Mesendoderm (in vitro differentiated cells): ENCODE measurements at regions not wholly inside any gene's neighbourhood (a gene's known extent, or its start where the extent isn't known, plus 50 kb on each side); places are given as distances from the start of the nearest gene placed in this dataset.

Source experiments
- DNase-seq: peaks from one replicate; pipeline ENCODE4 v3.0.0; 2013
- H2AK5ac ChIP-seq: 2 replicates; pipeline ENCODE4 v1.6.1; 2013; ENCODE audit warnings: low read length, inconsistent platforms
- H2BK120ac ChIP-seq: 2 replicates; pipeline ENCODE4 v1.6.1; 2013; ENCODE audit warnings: low read depth, mild to moderate bottlenecking, low read length, moderate library complexity, mixed read lengths
- H2BK15ac ChIP-seq: replicated peaks from 2 replicates; pipeline ENCODE4 v1.6.1; 2013; ENCODE audit warnings: low read depth, mild to moderate bottlenecking, moderate library complexity
- H2BK5ac ChIP-seq: 2 replicates; pipeline ENCODE4 v1.6.1; 2013; ENCODE audit warnings: low read length, inconsistent platforms
- H3K18ac ChIP-seq: 2 replicates; pipeline ENCODE4 v1.6.1; 2013; ENCODE audit warnings: mild to moderate bottlenecking, low read length, mixed read lengths
- H3K23ac ChIP-seq: one replicate; pipeline ENCODE4 v1.6.1; 2013; ENCODE audit warnings: low read length
- H3K27ac ChIP-seq: 2 replicates; pipeline ENCODE4 v1.5.1; 2013; ENCODE audit warnings: low read depth, mild to moderate bottlenecking, inconsistent platforms, low read length, moderate library complexity
- H3K27me3 ChIP-seq: 2 replicates; pipeline ENCODE4 v1.6.1; 2013; ENCODE audit warnings: low read length, control low read depth, mild to moderate bottlenecking, inconsistent platforms; ENCODE audit not compliant: insufficient read depth, poor library complexity
- H3K36me3 ChIP-seq: 2 replicates; pipeline ENCODE4 v1.6.1; 2013; ENCODE audit warnings: low read length, inconsistent platforms; ENCODE audit not compliant: control insufficient read depth, insufficient read depth
- H3K4ac ChIP-seq: one replicate; pipeline ENCODE4 v1.6.1; 2013; ENCODE audit warnings: low read depth, mild to moderate bottlenecking, low read length, moderate library complexity
- H3K4me1 ChIP-seq: 2 replicates; pipeline ENCODE4 v1.6.1; 2013; ENCODE audit warnings: low read depth, low read length, inconsistent platforms; ENCODE audit not compliant: control insufficient read depth
- H3K4me2 ChIP-seq: 2 replicates; pipeline ENCODE4 v1.6.1; 2013; ENCODE audit warnings: low read length
- H3K4me3 ChIP-seq: 2 replicates; pipeline ENCODE4 v1.5.1; 2013; ENCODE audit warnings: mild to moderate bottlenecking, low read length
- H3K56ac ChIP-seq: one replicate; pipeline ENCODE4 v1.6.1; 2013; ENCODE audit warnings: low read length
- H3K79me1 ChIP-seq: 2 replicates; pipeline ENCODE4 v1.6.1; 2013; ENCODE audit warnings: low read length, inconsistent platforms
- H3K79me2 ChIP-seq: 2 replicates; pipeline ENCODE4 v1.6.1; 2013; ENCODE audit warnings: mild to moderate bottlenecking, low read length; ENCODE audit not compliant: control insufficient read depth, insufficient read depth
- H3K9ac ChIP-seq: 2 replicates; pipeline ENCODE4 v1.6.1; 2013; ENCODE audit warnings: low read length, inconsistent platforms
- H4K5ac ChIP-seq: one replicate; pipeline ENCODE4 v1.6.1; 2013; ENCODE audit warnings: low read length
- H4K8ac ChIP-seq: one replicate; pipeline ENCODE4 v1.6.1; 2013; ENCODE audit warnings: low read depth, mild to moderate bottlenecking, control low read depth, low read length, moderate library complexity
- WGBS: extraction: QIAGEN DNeasy Blood & Tissue Kit; methylation state at CpG from one replicate; pipeline ENCODE4 v1.1.7; 2013; ENCODE audit warnings: low lambda C conversion rate, missing lambda C conversion rate; ENCODE audit not compliant: insufficient coverage; ENCODE audit errors: extremely low coverage; 5-methylcytosine and 5-hydroxymethylcytosine counted together

DNA sequence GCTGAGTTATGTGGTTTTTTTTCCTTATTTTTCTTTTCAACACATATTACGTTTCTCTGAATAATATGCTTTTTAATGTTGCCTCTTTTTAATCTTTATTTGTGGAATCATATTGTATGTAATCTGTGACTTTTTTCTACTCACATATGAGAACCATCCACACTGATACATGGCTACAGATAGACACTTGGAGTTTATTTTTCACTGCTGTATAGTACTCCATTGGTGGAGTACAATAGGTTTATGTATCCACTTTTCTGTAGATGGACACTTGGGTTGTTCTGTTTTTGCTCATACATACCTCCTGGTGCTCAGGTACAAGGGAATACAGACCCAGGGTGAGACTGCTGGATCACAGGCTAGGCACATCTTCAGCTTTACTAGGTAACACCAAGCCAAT, 71.5 kb upstream of the ERG start:
- no peak overlapping the region for H2BK120ac ChIP-seq
- no peak overlapping the region for H3K23ac ChIP-seq
- H2BK15ac ChIP-seq: no peak overlapping the region
- no peaks in the 10 kb centered on the region for H3K79me2 ChIP-seq
- H3K56ac ChIP-seq: no peak overlapping the region
- WGBS: no CpG with 5 or more reads among the region's 1 CpG
- DNase-seq: no peak
- no peak overlapping the region for H4K5ac ChIP-seq
- H4K8ac ChIP-seq: no peak overlapping the region
- H3K4me1 ChIP-seq: no peaks in the 10 kb centered on the region
- no peak overlapping the region for H3K27ac ChIP-seq
- no peak overlapping the region for H2BK5ac ChIP-seq
- no peaks in the 10 kb centered on the region for H3K27me3 ChIP-seq
- no peak overlapping the region for H3K4me2 ChIP-seq
- no peaks in the 10 kb centered on the region for H3K36me3 ChIP-seq
- H3K9ac ChIP-seq: no peak overlapping the region
- H3K18ac ChIP-seq: no peak overlapping the region
- no peak overlapping the region for H3K4ac ChIP-seq
- no peaks in the 10 kb centered on the region for H3K79me1 ChIP-seq
- no peak overlapping the region for H3K4me3 ChIP-seq
- no peak overlapping the region for H2AK5ac ChIP-seq

DNA sequence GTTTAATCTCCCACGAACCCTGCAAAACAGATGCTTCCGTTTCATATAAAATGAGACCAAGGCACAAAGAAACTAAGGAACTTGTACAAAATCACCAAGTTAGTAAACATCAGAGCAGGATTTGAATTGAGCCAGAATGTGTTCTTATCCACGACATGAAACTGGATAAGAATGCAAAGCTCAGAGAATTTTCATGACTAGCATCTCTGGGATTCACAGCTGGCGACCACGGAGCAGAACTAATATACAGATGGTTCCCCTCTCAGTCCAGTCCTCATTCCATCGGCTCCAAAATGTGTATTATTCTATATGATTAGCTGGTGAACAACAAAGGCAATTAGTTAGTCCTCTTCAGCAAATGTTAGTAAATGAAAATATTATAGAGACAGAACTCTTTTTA, 72.3 kb upstream of the ERG start:
- Histone ChIP-seq H3K56ac (no peak overlapping the region), H4K5ac (no peak overlapping the region), H4K8ac (no peak overlapping the region), H3K36me3 (no peaks in the 10 kb centered on the region), H3K27ac (no peak overlapping the region), H3K79me1 (no peaks in the 10 kb centered on the region), H2BK5ac (no peak overlapping the region), H2AK5ac (no peak overlapping the region), H3K9ac (no peak overlapping the region), H3K4me1 (no peaks in the 10 kb centered on the region), H2BK15ac (no peak overlapping the region), H3K27me3 (no peaks in the 10 kb centered on the region), H3K79me2 (no peaks in the 10 kb centered on the region), H3K4ac (no peak overlapping the region), H2BK120ac (no peak overlapping the region), H3K18ac (no peak overlapping the region), H3K4me2 (no peak overlapping the region), H3K4me3 (no peak overlapping the region), H3K23ac (no peak overlapping the region)
- no CpG with 5 or more reads among the region's 6 CpGs for WGBS
- no peak for DNase-seq

DNA sequence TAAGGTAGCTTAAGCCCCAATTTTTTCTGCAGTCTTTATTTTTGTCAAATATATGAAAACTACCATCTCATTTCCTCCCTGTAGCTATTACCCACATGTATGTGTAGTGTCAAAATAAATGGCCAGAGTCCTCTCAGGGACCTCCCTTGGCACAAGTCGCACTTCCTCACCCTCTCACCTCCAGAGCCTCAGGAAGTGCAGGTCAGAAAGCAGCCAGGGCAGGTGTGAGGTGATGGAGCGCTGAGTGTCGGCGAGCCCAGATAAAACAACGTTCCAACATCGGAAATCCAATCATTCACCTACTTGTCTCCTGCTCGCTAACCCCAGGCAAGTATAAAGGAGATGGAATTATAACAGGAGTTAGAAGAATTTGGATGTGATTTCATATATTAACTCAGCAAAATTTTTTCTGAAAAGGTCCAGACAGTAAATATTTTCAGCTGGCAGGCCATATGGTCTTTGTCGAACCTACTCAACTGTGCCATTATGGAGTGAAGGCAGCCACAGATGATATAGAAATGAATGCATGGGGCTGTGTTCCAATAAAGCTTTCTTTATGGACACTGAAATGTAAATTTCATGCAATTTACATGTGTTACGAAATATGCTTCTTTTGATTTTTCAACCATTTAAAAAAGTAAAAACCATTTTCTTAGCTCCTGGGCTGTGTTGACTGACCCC, 76.8 kb upstream of the ERG start:
- Histone ChIP-seq H4K8ac (no peak overlapping the region), H2BK120ac (no peak overlapping the region), H2BK5ac (no peak overlapping the region), H3K56ac (no peak overlapping the region), H4K5ac (no peak overlapping the region), H2AK5ac (no peak overlapping the region), H3K36me3 (no peaks in the 10 kb centered on the region), H3K4me2 (no peak overlapping the region), H3K79me1 (no peaks in the 10 kb centered on the region), H2BK15ac (no peak overlapping the region), H3K79me2 (no peaks in the 10 kb centered on the region), H3K27me3 (no peaks in the 10 kb centered on the region), H3K4me1 (no peaks in the 10 kb centered on the region), H3K23ac (no peak overlapping the region), H3K27ac (no peak overlapping the region), H3K4ac (no peak overlapping the region), H3K9ac (no peak overlapping the region), H3K4me3 (no peak overlapping the region), H3K18ac (no peak overlapping the region)
- WGBS: no CpG with 5 or more reads among the region's 9 CpGs
- DNase-seq: no peak

DNA sequence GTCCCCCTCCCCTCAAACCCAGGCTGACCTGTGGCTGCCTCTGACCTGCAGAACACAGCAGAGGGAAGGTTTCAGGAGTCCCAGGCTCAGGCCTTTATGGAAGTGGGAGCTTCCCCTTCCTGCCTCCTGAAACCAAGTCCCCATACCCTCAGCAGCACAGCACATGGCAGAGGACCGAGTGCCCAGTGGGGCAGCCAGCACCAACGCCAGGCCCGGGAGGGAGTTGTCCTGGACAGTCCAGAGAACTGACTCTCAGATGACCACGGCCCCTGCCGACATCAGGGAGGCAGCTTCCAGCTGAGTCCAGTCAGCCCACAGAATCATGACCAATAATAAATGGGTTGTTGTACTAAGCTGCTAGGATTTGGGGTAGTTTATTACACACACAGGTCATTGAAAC, 79.6 kb upstream of the ERG start:
- Histone ChIP-seq H3K4me3 (no peak overlapping the region), H3K9ac (no peak overlapping the region), H3K23ac (no peak overlapping the region), H3K18ac (no peak overlapping the region), H2BK120ac (no peak overlapping the region), H3K4me1 (no peaks in the 10 kb centered on the region), H3K56ac (no peak overlapping the region), H4K5ac (no peak overlapping the region), H3K4ac (no peak overlapping the region), H3K27ac (no peak overlapping the region), H3K4me2 (no peak overlapping the region), H2AK5ac (no peak overlapping the region), H3K36me3 (no peaks in the 10 kb centered on the region), H3K79me2 (no peaks in the 10 kb centered on the region), H4K8ac (no peak overlapping the region), H3K79me1 (no peaks in the 10 kb centered on the region), H2BK15ac (no peak overlapping the region), H2BK5ac (no peak overlapping the region), H3K27me3 (no peaks in the 10 kb centered on the region)
- no CpG with 5 or more reads among the region's 5 CpGs for WGBS
- no peak for DNase-seq

DNA sequence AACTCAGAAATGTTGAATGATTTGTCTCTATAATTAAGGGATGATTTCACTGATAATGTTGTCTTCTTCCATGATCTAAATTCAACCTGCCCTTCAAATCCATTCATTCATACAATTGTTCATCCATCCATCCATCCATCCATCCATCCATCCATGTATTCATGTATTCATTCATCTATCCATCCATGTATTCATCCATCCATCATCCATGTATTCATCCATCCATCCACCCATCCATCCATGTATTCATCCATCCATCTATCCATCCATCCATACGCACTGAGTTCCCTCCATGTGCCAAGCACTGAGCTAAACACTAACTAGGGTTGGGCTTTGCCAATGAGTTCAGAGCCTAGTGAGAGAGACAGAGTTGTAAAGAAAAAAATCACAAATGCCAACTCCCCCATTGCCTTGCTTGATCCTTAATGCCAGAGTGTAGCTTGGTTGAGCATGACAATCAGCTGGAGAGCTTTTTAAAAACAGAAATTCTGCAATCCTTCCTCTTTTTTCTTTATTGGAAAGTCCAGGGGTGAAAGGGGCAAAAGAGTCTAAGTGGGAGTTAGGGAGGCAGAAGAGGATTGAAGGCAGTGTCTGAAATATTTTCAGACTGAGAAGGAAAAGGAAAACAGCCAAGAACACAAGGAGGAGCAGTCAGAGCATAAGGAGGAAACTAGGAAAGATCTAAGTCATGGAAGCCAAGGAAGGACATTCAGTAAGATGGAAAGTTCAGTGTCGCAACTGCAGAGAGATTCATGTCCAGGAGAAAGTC, 92.4 kb upstream of the ERG start:
- no peak overlapping the region for H3K56ac ChIP-seq
- H2BK5ac ChIP-seq: no peak overlapping the region
- H3K79me2 ChIP-seq: no peaks in the 10 kb centered on the region
- H4K5ac ChIP-seq: no peak overlapping the region
- H3K27me3 ChIP-seq: no peaks in the 10 kb centered on the region
- no CpG with 5 or more reads among the region's 2 CpGs for WGBS
- no peaks in the 10 kb centered on the region for H3K4me1 ChIP-seq
- H2BK120ac ChIP-seq: no peak overlapping the region
- no peaks in the 10 kb centered on the region for H3K36me3 ChIP-seq
- no peak overlapping the region for H3K4me3 ChIP-seq
- no peak overlapping the region for H3K4me2 ChIP-seq
- H3K4ac ChIP-seq: no peak overlapping the region
- no peak overlapping the region for H2AK5ac ChIP-seq
- no peak for DNase-seq
- H3K23ac ChIP-seq: no peak overlapping the region
- no peak overlapping the region for H4K8ac ChIP-seq
- no peak overlapping the region for H2BK15ac ChIP-seq
- no peak overlapping the region for H3K27ac ChIP-seq
- no peak overlapping the region for H3K18ac ChIP-seq
- no peak overlapping the region for H3K9ac ChIP-seq
- H3K79me1 ChIP-seq: no peaks in the 10 kb centered on the region

DNA sequence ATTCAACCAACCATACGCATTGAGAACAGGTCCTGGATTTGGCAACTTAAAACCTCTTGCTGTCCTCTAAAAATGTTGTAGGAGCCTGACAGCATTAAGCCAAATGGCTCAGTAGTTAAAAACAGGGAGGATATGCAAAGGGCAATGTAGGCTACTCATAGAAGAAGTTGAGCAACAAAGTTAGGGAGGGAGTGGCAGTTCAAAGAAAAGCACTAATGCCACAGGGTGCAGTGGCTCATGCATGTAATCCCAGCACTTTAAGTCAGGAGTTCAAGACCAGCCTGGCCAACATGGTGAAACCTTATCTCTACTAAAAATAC, 92.9 kb upstream of the ERG start:
- no peaks in the 10 kb centered on the region for H3K36me3 ChIP-seq
- H3K56ac ChIP-seq: no peak overlapping the region
- no peak overlapping the region for H3K18ac ChIP-seq
- no peak overlapping the region for H3K23ac ChIP-seq
- H3K79me2 ChIP-seq: no peaks in the 10 kb centered on the region
- no peaks in the 10 kb centered on the region for H3K27me3 ChIP-seq
- no peak overlapping the region for H2BK15ac ChIP-seq
- no peak overlapping the region for H2AK5ac ChIP-seq
- no CpG with 5 or more reads among the region's 1 CpG for WGBS
- H4K8ac ChIP-seq: no peak overlapping the region
- no peak overlapping the region for H3K4me3 ChIP-seq
- H3K4me2 ChIP-seq: no peak overlapping the region
- no peak overlapping the region for H3K27ac ChIP-seq
- no peak overlapping the region for H2BK120ac ChIP-seq
- H3K4me1 ChIP-seq: no peaks in the 10 kb centered on the region
- H4K5ac ChIP-seq: no peak overlapping the region
- H3K9ac ChIP-seq: no peak overlapping the region
- H3K4ac ChIP-seq: no peak overlapping the region
- no peak for DNase-seq
- H2BK5ac ChIP-seq: no peak overlapping the region
- no peaks in the 10 kb centered on the region for H3K79me1 ChIP-seq
